Activated CD8-positive, alpha-beta memory T cell treated with anti-CD3 and anti-CD28 coated beads for 36 hours (primary cell): ENCODE measurements at regions not wholly inside any gene's neighbourhood (a gene's known extent, or its start where the extent isn't known, plus 50 kb on each side); places are given as distances from the start of the nearest gene placed in this dataset.
"Not testable (repeated sequence)": the region's sequence is repeated elsewhere in the genome, so short reads cannot be mapped to it uniquely, and the experiment has no call there.

Experiments used
- CTCF ChIA-PET: fragments of 350-600 bp; sonication (Branson Sonifier 250); formaldehyde crosslinking; loops from one replicate; lab custom pipeline; 2021; ENCODE audit warnings: antibody characterized with exemption; lab: Charles Lee
- POLR2A ChIA-PET: fragments of 350-600 bp; sonication (Branson Sonifier 250); formaldehyde crosslinking; loops from one replicate; lab custom pipeline; 2021; ENCODE audit warnings: antibody characterized with exemption; lab: Charles Lee

DNA sequence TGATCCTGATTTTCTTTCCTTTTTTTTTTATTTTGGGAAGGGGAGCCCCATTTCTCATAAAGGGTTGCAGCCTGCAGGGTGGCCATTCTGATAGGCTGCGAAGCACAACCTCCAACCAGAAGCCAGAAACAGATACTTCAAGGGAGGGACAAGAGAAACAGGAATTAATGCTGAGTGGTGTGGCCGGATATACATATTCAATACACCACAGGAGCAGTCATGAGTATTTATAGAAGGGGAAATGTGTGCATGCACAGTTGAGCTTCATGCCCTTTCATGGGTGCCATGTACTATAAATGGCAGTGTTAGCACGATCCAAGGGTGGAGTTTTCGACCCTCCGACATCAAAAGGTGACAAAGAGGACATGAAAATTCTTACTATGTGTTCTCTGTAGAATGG lies 320.8 kb downstream of the CBLN1 start:
- POLR2A ChIA-PET: no interaction called here
- CTCF ChIA-PET: no interaction called here

DNA sequence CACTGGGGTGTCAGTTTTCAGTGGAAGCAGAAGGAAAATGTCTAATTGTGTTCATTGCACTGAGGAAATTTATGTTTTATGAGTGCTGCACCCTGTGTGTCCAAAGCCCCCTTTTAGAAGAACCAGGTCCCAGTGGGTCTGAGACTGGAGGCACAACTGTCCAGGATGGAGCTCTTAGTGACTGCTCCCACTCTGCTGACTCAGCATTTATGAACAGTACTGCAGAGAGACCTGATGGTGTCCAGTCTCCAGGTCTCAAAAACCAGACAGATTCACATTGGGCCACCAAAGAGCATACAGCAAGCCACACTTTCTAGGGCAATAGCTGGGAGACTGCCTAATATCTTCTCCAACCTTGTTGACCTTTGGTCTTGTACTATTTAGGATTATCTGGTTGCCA lies 321.9 kb downstream of the CBLN1 start:
- ChIA-PET CTCF (no interaction called here), POLR2A (no interaction called here)

DNA sequence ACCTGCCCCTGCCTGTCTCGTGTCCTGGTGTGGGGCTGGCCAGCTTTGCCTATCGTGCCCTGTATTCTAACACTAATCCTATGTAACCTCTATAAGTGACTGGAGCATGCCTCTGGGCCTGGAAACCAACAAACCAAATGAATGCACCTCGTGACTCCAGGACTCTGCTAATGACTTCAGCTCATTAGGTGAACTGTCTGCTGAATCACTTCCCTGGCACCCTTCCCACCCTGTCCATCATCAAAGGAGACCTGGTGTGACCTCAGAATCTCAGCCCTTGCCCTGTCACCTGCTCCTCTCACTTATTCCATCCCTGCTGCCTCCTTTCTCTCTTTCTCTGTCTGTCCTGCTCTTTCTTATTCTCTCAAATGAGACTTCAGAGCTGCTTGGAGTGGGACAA lies 322.4 kb downstream of the CBLN1 start:
- ChIA-PET POLR2A (no interaction called here), CTCF (no interaction called here)

DNA sequence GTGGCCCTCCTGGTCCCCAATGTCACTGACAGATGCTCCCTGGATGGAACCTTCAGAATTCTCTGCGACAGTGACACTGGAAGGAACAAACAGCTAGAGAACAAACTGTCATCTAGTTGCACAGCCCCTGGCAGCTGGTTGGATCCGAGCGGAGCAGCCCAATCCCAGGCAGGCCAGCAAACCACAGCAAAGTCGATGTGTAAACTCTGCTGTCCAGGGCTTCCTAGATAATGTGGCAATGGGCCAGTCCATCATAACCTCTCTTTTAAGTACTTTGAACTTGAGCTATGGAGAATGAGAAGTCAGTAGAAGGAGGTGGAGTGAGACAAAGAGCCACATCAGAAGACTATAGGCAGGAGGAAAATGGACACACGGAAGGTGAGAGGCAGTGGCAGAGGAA lies 323.0 kb downstream of the CBLN1 start:
- ChIA-PET POLR2A (no interaction called here), CTCF (no interaction called here)

DNA sequence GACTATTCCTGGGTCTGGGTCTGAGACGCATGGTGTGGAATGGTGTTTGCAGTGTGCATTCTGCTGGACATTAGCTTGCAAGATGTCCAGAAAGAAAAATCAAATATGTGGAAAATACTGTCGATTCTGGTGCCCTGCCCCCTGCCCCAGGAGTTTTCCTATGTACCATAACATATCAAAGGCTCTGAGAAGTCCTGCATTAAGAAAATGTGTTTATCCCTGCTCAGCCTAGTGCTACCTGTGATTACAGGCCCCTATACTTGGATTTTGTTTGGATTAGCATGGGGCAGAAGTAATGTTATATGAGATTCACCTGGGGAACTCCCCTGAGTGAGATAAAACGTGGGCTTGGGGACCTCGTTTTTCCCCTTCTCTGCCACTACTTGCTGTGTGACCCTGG lies 325.0 kb downstream of the CBLN1 start:
- ChIA-PET CTCF (no interaction called here), POLR2A (no interaction called here)

DNA sequence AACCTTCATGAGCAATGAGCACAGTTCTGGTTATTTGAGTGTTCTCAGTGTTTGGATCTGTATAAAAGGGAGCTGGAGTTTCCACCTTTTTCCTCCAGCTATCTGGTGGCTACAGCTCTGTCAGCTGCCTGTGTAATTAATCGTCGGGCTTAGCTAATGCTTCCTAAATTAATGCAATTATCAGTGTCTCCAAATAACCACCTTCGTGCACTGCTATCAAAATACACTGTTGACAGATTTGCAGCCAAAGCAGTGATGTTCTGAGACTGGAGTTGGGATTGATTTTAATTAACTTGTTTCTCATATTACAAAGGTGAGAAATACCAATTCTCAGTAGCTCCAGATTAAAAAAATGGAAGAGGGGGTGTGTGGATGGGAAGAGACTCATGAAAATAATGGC lies 325.8 kb downstream of the CBLN1 start:
- CTCF ChIA-PET: no interaction called here
- POLR2A ChIA-PET: no interaction called here

DNA sequence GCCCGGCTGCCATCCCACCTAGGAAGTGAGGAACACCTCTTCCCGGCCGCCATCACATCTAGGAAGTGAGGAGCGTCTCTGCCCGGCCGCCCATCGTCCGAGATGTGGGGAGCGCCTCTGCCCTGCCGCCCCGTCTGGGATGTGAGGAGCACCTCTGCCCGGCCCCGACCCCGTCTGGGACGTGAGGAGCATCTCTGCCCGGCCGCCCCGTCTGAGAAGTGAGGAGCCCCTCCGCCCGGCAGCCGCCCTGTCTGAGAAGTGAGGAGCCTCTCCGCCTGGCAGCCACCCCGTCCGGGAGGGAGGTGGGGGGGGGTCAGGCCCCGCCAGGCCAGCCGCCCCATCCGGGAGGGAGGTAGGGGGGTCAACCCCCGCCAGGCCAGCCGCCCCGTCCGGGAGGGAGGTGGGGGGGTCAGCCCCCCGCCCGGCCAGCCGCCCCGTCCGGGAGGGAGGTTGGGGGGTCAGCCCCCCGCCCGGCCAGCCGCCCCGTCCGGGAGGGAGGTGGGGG lies 330.0 kb downstream of the CBLN1 start:
- POLR2A ChIA-PET, CTCF ChIA-PET: not testable (repeated sequence)

DNA sequence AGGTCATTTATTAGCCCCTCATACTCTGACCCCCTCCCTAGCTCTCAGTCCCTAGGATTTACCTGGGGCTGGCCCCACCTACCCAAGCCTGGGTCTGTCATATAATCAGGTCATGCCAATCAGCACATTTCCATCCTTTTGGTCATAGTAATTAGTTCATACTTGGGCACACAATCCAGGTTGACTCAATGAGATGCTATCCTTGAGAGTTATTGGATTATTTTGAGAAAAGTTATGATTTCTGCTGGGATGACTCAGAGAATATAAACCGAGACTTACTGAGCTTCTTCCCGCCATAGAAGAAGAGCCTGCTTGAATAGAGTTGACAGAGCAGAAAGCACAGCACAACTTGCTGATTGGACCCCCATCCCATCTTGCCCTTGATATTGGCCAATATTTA lies 331.5 kb downstream of the CBLN1 start:
- CTCF ChIA-PET: no interaction called here
- POLR2A ChIA-PET: no interaction called here

DNA sequence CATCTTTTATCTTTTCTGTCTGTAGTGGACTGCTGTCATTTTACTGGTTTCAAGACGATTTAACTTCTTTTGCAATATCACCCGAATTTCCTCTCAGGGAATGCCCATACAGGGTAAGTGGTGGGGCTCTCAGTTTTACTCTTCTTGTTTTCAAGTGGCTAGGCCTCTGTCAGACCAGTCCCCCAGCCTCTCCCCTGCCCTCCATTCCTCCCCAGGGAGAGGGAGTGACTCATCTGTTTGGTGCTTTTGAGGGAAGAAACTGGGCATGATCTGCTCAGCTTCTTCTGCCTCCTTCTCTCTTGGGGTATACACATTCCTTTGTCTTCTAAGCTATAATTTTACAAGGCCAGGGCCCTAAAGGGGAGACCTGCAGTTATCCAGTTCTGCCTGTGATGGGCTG lies 332.0 kb downstream of the CBLN1 start:
- POLR2A ChIA-PET: no interaction called here
- CTCF ChIA-PET: no interaction called here

DNA sequence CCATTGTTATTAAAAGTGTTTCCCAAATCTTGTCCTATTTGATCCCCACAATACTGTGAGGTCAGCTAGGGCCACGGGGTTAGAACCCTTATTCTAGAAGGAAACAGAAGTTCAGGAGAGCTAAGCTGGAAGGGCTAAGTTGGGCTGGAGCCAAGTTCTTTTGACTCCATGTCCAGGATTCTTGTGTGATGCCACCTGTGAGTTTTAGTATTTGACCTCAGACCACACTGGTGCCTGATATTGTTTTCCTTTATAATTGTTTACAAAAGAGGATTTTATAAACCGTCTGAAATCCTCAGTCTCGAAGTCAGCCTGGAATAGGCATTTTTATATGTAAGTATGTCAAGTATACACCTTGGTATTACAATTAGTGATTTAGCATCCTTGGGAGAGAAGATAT lies 332.7 kb downstream of the CBLN1 start:
- POLR2A ChIA-PET: no interaction called here
- CTCF ChIA-PET: no interaction called here

DNA sequence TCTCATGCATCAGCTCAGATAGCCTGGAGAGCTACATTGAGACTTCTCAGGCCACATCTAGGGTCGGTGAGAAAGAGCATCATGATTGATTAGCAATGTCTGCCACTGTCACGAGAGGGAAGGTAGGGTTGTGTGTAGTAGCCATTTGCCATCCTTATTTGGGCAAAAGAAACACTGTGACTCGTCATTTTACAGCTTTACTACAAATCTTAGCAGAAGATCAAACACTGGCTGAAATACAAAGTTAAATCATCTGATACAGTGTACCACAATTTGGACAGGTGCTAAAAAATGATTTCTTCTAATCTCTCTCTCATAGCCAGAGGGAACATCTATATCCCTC lies 334.3 kb downstream of the CBLN1 start:
- CTCF ChIA-PET: no interaction called here
- POLR2A ChIA-PET: no interaction called here

DNA sequence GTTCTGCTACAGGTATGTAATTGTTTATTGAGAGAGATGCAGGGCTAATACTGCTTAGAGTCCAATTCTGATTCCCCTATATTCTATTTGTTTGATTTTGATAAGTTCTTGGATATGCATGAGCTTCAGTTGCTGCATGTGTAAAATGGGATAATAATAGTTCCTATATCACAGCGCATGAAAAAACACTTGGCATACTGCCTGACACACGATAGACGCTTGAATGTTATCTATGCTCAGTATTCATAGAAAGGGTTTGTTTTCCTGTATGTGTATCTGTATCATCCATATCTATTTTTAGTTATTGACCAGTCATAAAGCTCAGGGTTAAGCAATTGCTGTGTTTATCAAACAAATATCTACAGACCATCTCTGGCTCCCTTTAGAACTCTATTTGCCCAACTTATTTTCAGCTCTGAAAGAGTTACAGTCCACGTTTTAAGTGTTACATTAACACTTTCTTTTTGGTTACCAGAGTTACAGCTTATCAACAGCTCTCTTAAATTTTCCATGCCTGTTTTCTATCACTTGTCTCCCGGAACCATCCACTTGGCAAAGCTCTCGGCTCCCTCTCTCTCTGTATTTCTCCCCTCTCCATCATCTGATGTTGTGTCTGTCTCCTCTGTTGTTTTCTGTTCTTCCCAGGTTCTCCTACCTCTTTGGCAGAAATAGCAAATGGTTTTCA lies 334.8 kb downstream of the CBLN1 start:
- ChIA-PET POLR2A (no interaction called here), CTCF (no interaction called here)

DNA sequence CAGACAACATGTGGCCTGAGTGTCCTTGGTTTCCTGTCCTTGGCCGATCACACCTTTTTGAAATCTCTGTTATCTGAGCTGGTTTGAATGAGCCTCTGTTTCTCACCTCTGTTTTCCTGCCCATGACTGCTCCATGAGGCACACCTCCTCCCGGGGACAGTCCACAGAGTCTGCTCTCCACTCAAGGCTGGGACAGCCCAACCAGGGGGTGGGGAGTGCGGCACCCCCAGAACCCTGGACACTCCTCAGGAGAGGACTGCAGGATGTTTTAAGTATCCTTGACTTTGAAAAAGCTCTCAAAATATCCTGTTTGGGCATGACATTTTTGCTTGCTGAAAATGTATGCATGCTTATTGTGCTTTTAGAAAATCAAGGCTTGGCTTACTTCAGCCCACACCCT lies 333.0 kb upstream of the N4BP1 start:
- ChIA-PET CTCF (no interaction called here), POLR2A (no interaction called here)

DNA sequence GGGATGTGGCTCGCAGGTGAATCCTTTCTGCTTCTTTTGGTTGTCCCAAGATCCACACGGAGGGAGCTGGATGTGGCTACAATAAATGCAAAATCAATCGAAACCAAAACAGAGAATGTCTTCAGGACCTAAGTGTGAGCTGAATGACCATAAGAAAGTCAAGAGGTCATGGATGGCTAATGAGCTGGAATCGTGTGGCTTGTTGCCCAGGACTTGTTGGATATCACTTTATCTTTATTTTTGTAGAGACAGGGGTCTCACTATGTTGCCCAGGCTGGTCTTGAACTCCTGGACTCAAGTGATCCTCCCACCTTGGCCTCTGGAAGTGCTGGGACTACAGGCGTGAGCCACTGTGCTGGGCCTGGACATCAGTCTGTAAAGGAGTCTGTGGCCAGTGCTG lies 326.8 kb upstream of the N4BP1 start:
- POLR2A ChIA-PET: no interaction called here
- CTCF ChIA-PET: no interaction called here

DNA sequence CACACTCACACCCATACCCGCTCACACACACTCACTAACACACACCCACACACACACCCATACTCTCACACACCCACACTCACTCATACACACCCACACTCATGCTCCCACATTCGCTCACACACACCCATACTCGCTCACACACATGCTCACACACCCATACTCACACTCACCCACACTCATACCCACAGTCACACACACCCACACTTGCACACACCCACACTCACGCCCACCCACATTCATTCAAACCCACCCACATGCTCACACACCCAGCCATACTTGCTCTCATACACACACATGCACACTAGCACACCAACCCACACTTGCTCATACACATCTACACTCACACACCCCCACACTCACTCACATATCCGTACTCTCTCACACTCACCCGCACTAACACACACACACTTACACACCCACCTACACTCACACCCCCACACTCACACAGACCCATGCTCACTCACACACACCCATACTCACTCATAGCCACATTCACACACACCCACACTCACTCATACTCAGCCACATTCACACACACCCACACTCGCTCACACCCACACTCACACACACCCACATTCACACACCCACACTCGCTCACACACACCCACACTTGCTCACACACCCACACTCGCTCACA lies 322.4 kb upstream of the N4BP1 start:
- ChIA-PET POLR2A (no interaction called here), CTCF (no interaction called here)

DNA sequence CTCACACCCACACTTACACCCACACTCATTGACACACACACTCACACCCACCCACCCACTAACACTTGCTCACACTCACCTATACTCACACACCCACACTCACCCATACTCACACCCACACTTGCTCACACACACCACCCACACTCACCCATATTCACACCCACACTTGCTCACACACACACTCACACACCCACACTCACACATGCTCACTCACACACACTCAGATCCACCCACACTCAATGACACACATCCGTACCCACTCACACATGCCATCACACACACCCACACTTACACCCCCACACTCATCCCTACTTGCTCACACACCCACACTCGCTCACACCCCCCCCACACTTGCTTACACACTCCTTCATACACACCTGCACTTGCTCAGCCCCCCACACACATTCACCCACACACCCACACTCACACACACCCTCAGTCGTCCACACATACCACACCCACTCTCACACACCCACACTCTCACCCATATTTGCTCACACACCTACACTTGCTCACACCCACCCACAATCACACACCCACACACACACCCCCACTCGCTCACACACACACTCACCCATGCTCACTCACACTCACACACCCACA lies 321.1 kb upstream of the N4BP1 start:
- CTCF ChIA-PET: no interaction called here

DNA sequence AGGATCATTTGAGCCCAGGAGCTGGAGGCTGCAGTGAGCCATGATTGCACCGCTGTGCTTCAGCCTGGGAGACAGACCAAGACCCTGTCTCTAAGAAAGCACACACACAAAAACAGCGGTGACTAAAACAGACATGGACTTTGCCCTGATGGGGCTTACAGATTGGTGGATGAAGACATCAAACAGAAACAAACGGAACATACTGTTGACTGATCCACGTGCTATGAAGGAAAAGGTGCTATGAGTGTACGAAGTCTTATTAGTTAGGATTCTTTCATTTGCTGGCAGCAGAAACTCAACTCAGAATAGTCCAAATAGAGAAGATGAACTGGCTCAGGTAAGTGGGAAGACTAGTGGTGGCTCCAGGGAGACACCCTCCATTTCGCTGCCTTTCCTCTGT lies 309.8 kb upstream of the N4BP1 start:
- ChIA-PET CTCF (no interaction called here), POLR2A (no interaction called here)

More for the DNA sequence above, 321.1 kb upstream of the N4BP1 start:
- POLR2A ChIA-PET: no interaction called here

DNA sequence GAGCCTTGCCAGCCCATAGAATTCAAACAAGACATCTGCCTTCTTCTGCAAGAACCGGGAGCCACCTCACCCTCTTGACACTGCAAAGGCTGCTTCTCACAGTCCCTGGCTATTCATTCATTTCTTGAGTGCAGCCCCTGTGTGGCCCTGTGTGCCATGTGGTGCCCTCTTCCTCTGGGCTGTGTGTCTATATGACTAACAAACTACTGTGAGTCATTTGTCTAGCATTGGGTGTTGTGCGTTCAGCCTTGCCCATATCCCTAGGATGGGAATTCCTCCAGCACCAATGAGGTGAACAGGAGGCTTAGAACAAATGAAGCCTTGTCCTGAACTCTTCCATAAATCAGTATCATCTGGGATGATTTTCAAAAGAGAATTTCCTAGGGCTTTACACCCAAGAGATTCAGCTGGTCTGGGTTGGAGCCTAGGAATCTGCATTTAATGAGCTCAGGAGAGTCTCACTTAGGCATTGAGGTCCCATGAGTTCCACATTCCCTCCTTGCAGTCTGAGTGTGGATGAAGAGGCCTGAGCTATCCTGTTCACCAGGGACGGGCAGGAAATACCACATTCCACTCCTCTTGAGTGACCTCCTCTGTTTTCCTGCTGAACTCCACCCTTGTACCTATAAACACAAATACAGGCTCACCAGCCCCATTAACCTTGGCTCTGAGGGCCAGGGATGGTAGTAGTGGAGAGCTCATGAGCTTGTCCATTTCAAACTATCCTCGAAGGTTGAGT lies 308.7 kb upstream of the N4BP1 start:
- ChIA-PET CTCF (no interaction called here), POLR2A (no interaction called here)

DNA sequence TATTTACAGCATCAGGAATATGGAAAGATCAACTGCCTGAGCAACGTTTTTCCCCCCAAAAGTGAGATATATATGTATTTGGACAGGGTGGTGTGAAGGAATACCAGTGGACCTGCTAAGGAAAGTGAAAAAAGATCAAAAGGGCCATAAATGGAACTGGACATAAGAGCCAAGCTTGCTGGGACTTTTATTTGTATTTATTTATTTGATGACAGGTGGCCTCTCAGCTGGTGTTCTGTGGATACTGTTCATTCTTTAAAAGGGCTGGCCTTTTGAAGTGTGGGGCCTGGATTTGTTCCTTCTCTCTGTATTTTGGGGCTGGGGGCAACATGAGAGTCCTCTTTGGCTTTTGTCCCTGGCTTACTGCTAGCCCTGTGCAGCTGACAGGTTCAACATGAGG lies 306.6 kb upstream of the N4BP1 start:
- POLR2A ChIA-PET: no interaction called here
- CTCF ChIA-PET: no interaction called here

DNA sequence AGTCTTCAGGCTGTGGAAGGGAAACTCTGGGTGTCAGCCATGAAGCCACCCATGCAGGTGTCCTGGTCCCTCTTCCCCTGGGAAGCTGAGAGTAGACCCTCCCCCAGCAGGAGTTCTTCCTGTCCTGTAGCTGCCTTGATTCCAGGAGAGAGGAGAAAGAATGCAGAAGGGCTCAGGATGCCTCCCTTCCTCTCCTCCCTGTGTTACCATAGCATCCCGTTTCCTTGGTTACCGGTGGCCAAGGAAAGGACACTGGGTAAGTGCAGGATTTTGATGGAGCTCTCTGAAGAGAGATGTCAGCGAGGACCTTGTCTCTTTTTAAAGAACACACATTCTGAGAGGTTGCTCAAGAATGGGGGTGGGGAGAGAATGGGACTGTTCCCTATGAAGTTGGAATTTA lies 304.1 kb upstream of the N4BP1 start:
- ChIA-PET POLR2A (no interaction called here), CTCF (no interaction called here)

DNA sequence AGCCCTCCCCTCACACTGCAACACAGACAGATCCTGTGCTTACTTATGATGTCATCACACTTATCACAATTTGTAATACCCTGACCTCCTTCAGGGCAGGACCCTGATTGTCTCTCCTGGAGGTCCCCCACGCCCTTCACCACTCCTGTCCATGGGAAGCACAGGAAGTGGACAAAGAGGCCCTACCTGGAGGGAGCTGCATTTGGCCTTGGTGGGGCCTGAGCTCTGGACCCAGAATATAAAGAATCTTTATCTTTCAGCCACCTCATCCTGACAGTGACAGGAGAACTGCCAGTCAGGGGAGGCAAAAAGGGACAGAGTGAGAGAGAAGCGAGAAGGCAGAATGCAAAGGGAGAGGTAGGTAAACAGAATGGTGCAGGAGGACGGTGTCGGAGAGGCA lies 303.4 kb upstream of the N4BP1 start:
- ChIA-PET POLR2A (no interaction called here), CTCF (no interaction called here)
